Urothelium cell line (cell line): ENCODE measurements at regions not wholly inside any gene's neighbourhood (a gene's known extent, or its start where the extent isn't known, plus 50 kb on each side); places are given as distances from the start of the nearest gene placed in this dataset.
A peak's percentile ranks its signal among the peaks of the same experiment; 100 is the strongest.

Source experiments
- DNase-seq: peaks from one replicate; pipeline ENCODE4 v3.0.0; 2011; ENCODE audit warnings: low spot score, mixed read lengths
- FAIRE-seq: peaks from 2 replicates; lab custom pipeline; 2011; peaks lifted over from hg19 to GRCh38; lab: Jason Lieb, UNC

DNA sequence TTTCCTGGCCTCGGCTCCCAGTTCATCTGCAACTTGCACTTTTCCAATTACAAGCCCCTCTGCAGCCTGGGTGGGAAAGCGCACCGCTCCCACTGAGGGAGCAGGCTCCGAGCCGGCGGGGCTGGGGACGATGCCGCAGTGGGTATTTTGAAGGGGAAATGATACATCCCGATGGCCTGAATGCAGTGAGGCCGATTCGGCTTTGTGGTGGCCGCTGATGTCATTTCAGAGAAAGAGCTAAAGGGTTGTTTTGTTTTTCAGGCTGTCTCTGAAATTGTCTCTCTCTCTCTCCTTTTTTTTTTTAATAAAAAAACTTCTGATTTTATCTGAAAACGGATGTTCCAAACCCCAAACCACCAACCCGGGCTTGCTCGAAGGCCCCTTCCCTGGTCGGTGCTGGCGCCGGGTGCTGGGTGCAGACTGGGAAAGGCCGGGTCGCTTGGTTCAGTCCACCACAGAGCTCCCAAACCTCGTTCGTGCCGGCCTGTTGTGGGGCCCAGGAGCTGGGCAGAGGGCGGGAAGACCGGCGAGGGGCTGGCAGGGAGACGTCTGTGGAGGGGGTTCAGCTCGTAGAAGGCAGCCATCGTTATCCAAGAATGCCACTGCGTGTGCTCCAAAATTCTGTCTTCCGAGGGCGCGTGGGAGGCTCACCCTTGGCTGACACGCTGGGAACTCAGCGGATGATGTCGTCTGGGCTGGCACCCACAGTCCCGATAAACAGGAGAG is 102.8 kb downstream of the FOXL1 start:
- DNase-seq (peak; percentile 30), FAIRE-seq (no peak)

DNA sequence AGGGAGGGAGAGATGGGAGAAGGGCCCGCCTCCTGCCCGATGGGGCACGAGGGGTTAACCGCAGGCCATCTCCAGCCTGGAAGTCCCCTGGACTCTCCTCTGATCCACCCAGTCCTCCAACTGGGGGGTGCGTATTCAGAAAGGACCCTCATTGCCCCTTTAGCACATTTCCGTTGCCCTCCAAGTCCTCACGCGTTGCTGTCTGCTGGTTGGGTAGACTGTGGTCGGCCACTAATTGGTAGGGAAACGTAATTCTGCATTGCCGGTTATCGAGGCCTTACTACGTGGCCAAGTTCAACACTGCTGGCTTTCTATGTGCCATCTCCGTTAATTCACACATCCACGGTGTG is 103.4 kb downstream of the FOXL1 start:
- FAIRE-seq, result no peak

DNA sequence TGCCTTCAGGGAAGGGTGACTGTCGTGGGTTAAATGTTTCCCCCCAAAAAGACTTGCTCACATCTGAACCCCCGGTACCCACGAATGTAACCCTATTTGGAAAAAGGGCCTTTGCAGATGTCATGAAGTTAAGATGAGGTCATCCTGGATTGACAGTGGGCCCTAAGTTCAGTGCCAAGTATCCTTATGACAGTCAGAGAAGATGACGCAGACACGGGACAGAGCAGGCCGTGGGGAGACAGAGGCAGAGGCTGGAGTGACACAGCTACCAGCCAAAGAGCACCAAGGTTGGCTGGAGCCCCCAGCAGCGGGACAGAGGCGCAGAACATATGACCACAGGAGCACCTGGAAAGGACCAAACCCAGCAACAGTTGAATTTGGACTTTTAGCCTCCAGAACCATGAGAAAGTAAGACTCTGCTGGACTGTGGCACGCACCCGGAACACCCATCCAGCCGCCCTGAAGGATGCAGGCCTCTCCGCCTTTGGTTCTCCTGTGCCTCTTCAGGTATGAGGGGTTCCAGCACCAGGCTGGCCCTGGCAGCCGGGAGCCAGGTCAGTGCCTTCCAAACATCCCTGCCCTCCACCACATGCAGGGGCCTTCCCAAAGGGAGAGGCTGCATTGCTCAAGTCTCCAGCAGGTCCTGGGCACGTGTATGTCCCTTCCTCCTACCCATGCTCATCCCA is 104.0 kb downstream of the FOXL1 start:
- DNase-seq (no peak), FAIRE-seq (no peak)

More for the DNA sequence above, 103.4 kb downstream of the FOXL1 start:
- no peak for DNase-seq

DNA sequence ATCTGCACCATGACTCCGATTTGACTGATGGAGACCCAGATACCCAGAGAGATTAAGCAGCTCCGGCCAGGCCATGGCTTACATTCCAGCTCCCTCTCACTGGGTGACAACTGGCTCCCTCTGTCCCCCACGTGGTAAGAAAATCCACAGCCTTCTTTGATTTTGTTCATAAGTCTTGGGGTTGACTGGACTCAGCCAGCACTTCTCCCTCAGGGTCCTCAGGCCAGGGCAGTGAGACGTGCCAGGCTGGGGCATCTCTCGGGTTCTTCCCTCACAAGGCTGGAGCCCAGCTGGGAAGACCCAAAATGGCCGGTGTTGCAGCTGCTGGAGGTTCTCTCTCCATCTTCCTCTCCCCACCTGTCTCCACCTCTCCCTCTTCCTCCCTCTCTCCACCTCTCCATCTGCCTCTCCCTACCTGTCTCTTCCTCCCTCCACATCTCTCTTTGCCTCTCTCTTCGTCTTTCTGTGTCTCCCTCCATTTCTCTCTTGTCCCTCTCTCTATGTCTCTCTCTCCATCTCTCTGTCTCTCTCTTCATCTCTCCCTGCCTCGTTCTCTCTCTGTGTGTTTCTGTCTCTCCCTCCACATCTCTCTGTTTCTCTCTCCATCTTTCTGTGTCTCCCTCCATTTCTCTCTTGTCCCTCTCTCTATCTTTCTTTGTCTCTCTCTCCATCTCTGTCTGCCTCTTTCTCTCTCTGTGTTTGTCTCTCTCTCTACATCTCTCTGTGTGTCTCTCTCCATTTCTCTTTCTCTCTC is 105.3 kb downstream of the FOXL1 start:
- no peak for DNase-seq
- FAIRE-seq, result no peak

DNA sequence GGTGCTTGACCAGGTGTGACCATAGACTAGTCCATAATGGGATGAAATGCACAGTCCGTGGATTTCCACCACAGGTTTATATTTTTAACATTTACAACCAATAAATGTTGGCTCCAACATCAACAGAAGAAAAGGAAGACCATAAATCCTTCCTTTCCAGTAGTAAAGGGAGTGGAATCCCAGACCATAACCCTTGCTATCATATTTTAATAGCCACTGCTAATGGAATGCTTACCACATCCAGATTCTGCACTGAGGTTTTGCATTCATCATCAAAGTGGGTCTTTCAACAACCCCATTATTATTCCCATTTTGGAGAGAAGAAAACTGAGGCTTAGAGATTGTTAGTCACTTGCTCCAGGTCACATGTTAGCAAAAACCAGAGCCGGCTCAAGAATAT is 106.7 kb downstream of the FOXL1 start:
- FAIRE-seq, result no peak
- DNase-seq, result no peak

DNA sequence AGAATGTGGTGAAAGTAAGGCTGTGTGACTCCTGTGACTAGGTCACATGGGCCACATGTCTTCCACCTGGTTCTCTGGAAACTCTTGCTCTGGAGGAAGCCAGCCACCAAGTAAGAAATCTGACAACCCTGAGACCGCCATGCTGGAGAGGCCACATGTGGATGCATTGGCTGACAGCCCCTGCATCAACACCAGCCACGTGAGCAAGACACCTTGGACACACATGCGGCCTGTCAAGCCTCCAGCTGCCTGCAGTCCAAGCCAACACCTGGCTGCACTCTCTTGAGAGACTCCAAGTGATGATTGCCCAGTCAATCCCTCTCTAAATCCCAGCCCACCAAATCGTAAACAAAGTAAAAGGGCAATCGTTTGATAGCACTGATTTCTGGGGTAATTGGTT is 112.6 kb downstream of the FOXL1 start:
- FAIRE-seq, result no peak
- DNase-seq, result no peak

DNA sequence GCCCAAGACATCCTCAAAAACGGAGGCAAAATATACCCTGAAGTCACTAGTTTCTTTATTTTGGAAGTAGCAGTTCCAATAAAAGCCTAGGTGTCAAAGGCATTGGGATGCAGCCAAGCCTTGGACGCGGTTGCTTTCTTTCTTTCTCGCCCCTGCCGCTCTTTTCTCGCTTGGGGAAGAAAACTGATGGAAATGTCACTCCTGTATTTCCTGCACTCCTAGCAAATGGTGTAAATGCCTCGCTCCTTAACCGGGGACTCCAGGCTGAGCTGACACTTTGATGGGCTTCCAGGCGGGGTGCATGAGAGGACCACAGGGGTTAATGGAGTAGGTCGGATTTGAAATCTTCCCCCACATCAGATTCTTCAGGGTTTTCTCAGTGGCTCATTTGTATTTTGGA is 114.1 kb downstream of the FOXL1 start:
- FAIRE-seq (no peak), DNase-seq (no peak)

DNA sequence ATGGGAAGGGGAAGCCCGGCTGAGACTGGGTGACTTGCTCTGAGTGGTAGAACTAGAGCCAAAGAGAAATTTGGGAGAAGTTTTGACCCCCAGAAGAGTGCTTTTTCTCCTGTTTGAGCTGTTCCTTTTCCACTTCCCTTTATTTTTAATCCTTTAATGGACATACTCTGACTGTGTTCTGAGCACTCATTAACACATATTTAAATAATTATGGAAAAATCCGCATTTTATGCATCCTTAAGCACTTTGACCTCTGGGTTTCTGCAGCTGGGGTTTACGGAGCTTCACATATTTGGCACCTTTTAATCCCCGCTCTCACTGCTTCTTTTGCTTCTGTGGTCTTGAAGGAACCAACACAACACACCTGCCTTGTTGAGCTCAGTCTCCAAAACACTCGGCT is 114.7 kb downstream of the FOXL1 start:
- FAIRE-seq, result no peak
- DNase-seq, result no peak

DNA sequence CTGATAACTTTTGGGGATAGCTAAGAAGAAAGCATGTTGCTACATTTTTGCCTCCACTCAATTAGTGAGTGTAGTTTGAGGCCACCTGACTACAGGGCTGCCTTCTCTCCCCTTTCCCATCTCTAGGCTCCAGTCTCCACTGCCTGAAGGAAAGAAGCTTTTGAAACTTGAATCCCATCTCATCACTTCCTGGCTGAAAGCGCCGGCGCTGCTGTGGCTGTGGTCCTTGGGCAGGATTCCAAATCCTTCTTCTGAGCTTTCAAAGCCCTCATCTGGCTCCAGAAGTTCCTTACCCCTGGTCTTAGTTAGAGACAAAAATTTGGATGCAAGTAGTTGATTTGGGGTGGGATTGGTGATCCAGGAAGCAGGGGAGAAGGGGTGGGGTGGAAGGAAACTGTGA is 119.4 kb downstream of the FOXL1 start:
- FAIRE-seq, result no peak
- no peak for DNase-seq

DNA sequence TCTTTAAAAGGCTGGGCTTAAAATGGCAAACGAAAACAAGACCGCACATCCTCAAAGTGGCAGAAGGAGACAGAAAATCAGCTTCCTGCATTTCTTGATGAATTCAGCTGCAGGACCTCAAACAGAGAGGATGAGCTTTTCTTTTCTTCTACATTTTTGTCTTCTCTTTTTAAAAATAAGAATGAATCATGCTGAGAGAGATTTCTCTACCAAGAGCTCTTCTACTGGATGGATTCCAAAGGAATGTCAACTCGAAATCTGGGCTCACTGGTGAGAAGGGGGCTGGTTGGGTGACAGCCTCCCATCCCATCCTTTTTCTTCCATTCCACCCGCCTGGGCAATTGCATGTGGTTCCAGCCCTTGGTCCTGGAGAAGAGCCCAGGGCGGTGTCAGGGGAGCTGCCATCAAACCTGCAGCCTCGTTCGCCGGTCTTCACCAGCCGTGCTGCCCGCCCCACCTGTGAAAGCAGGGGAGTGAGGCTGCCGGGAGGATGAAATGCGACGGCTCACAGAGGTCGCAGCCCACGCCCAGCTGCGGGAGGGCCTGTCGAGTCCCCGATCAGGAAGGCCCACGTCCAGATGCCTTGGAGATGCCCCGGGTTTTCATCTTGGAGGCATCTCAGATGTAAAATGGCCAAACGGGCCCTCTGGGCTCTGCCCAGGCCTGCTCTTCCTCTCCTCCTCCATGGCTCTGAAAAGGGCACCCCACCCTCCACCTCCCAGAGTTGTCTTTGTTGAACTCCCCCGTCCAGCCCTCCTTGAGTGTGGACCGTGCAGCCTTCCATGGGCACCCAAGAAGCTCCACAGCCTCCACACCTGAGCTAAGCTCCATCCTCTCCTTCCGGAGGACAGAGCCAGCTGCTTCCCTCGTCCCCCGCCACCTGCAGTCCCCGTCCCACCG is 121.9 kb downstream of the FOXL1 start:
- no peak for DNase-seq
- FAIRE-seq, result no peak

DNA sequence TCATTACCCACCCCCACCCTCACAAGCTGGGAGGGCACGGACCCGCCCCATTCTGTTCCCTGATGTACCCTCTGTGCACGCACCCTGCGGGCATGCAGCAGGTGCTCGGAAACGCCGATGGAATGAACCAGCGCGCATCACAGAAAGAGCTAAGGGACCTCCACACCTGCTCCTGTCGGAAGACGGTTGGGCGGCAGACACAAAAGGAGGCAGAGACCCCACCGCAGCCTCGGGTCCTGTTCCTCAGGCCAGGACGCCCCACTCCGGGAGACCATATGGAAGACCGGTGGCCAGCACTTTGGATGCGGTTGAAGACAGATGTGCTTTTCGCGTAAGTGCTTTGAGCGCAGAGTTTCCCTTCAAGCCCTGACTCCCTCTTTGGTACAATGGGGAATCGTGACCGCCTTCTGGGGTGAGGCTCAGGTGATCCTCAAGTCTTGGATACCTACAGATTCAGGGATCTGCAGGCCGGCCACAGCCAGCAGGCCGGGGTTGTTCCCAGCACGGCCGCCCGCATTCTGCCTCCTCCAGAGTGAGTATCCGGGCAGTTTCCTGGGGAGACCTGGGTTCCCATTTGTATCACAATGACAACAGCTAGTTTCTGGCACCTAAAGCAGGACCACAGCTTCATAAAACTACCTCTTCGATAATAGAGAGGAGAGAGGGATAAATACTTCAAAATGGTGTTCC is 123.1 kb downstream of the FOXL1 start:
- no peak for FAIRE-seq
- DNase-seq, result no peak

DNA sequence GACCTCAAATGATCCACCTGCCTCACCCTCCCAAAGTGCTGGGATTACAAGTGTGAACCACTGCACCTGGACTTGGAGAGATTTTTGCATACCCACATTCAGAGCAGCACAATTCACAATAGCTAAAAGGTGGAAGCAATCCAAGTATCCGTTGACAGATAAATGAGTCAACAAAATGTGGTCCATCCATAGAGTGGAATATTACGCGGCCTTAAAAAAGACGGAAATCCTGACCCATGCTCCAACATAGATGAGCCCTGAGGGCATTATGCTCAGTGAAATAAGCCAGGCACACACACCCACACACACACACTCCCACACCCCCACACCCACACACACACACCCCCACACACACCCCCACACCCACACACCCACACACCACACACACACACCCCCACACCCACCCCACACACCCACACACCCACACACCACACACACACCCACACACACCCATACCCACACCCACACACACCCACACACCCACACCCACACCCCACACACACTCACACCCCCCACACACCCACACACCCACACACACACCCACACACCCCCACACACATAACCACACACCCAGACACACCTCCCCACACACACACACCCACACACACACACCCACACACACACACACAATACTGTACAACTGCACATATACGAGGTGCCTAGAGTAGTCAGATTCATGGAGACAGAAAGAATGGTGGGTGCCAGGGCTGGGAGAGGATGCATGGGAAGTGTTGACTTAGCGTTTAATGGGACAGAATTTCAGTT is 124.7 kb downstream of the FOXL1 start:
- FAIRE-seq (peak; percentile 86), DNase-seq (no peak)

DNA sequence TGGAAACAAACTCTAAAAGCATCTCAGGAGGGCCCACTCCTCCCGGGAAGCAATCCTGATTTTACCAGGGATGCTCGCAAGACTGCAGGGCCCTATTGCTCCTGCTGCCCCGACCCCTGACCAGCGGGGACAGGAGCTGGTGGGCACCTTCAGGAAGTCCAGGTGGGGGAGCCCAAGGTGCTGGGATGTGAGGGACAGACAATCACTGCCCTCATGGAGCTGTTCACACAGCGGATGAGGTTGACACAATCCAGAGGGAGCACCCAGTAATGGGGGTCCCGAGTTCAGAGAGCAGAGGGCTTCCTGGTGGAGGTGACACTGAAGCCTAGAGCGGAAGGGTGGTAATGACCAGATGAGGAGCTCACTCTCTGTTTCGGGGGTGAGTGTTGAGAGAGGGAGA is 126.2 kb downstream of the FOXL1 start:
- DNase-seq (no peak), FAIRE-seq (no peak)

DNA sequence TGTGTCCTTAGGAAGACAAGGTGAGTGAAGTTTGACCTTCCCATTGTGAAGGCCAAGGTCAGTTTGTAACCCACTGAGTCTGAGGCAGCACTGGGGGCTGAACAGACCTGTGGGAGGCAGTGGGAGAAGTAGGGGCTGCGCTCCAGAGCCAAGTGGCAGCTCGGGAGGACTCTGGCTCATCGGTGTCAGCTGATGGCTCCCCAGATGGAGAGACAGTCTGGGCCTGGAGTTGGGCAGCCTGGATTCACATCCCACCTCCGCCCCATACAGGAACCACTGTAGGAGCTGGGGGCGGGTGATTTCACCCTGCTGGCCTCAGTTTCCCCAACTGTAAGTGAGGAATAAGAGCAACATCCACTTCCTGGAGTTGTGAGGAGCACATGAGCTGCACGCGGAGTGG is 128.4 kb downstream of the FOXL1 start:
- no peak for DNase-seq
- FAIRE-seq, result no peak

DNA sequence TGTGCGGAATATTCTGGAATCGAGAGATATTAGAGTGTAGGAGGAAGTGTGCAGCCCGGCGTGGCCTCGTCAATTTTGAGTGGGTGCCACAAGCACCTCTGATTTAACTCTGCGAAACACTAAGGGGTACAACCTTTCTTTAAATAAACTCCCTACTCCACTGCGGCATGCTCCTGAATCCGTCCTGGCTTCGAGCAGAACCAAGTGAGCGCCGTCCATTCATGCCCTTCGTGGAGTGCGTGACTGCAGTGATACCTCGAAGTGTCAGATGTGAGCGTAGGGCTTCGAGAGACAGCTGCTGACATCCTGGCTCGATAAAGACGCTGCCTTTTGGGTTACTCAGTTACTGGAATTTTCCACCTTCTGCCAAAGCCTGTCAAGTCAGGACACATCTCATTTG is 128.8 kb downstream of the FOXL1 start:
- no peak for FAIRE-seq
- no peak for DNase-seq

DNA sequence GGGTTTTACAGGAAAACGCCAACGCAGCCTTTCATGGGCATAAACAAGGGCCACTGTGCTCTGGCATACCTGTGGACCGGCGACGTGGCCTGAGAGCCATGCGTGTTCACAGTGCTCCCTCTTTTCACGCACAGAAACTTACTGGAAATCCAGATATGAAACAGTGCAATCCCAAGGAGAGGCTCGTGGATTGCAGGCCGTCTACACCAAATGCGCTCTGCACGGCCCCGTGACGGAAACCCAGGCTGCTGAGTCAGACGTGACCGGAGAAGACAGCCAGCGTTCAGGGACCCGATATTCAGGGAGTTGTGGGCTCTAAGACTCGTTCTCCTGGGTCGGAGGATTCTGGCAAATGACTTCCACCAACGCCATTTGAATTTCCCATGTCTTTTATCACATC is 129.2 kb downstream of the FOXL1 start:
- FAIRE-seq (no peak), DNase-seq (no peak)

DNA sequence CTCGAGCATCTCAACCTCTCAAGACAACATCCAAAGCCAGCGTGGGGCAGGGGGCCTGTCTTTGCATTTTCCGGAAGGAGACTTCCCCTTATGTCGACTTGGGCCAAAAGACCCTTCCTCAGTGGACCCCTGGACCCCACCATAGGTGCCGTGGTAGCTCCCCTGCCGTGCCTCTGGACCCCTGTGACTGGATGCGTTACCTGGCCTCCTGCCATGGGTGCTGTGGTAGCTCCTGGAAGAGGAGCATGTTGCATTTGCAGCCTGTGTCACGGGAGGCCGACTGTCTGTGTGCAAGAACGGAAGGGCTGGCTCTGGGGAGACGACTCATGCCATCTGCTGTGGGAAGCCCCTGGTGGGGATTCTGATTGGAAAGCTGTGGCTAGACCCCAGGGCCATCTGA is 130.1 kb downstream of the FOXL1 start:
- no peak for DNase-seq
- FAIRE-seq, result no peak

DNA sequence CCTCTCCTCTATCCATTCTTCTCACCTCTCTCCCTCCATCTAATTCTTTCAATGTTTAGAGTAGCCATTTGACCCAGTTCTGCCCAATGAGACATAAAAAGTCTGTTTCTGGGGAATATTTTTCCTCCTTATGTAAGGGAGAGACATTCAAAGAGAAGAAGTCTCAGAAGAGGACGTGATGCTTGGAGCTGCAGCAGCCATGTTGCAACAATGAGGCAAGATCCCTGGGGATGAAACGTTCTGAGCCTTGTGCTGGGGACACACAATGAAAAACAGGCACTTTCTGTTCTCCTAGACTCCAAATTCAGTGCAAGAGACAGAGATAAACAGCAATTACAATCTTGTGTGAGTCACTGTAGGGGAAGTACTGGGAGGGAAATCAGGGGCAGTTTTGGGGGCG is 130.8 kb downstream of the FOXL1 start:
- DNase-seq (no peak), FAIRE-seq (no peak)

DNA sequence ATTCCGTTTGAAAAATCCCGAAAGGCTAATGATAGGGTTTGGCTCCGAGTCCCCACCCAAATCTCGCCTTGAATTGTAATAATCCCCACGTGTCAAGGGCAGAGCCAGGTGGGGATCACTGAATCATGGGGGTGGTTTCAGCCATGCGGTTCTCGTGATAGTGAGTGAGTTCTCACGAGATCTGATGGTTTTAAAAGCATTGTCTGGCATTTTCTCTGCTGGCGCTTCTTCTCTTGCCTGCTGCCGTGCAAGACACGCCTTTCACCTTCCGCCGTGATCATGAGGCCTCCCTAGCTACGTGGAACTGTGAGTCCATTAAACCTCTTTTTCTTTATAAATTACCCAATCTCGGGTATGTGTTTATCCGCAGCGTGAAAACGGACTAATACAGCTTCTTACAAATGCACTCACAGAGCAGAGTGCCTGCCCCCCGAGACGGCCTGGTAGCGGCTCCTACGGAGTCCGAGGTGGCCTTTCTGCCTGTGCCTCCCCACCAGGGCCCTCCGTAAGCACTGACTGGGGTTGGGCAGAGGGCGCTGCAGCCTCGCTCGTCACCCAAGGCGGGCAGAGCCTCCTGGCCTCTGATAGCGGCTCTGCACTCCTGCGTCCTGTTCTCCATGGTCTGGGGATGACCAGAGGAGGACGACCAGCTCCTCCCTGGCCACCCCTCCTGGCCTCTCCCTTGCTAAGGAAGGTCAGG is 131.7 kb downstream of the FOXL1 start:
- no peak for DNase-seq
- FAIRE-seq, result no peak
